HEK293T (cell line): ENCODE measurements at regions not wholly inside any gene's neighbourhood (a gene's known extent, or its start where the extent isn't known, plus 50 kb on each side); places are given as distances from the start of the nearest gene placed in this dataset.

Source experiments
- FOXA1 ChIP-seq: fragments of 450-650 bp; IDR thresholded peaks from 2 replicates; pipeline ENCODE4 v1.6.1; 2016; ENCODE audit warnings: mild to moderate bottlenecking
- FOXK2 ChIP-seq: fragments of 450-650 bp; IDR thresholded peaks from 2 replicates; pipeline ENCODE4 v1.6.1; 2016; ENCODE audit warnings: mild to moderate bottlenecking
- SP1 ChIP-seq: fragments of 450-650 bp; IDR thresholded peaks from 2 replicates; pipeline ENCODE4 v1.6.1; 2017
- SUZ12 ChIP-seq: fragments of 450-650 bp; IDR thresholded peaks from 2 replicates; pipeline ENCODE4 v1.6.1; 2016; ENCODE audit warnings: mild to moderate bottlenecking
- TARDBP ChIP-seq: fragments of 450-650 bp; IDR thresholded peaks from 2 replicates; pipeline ENCODE4 v1.6.1; 2016
- ZNF384 ChIP-seq: fragments of 450-650 bp; IDR thresholded peaks from 2 replicates; pipeline ENCODE4 v1.6.1; 2016

DNA sequence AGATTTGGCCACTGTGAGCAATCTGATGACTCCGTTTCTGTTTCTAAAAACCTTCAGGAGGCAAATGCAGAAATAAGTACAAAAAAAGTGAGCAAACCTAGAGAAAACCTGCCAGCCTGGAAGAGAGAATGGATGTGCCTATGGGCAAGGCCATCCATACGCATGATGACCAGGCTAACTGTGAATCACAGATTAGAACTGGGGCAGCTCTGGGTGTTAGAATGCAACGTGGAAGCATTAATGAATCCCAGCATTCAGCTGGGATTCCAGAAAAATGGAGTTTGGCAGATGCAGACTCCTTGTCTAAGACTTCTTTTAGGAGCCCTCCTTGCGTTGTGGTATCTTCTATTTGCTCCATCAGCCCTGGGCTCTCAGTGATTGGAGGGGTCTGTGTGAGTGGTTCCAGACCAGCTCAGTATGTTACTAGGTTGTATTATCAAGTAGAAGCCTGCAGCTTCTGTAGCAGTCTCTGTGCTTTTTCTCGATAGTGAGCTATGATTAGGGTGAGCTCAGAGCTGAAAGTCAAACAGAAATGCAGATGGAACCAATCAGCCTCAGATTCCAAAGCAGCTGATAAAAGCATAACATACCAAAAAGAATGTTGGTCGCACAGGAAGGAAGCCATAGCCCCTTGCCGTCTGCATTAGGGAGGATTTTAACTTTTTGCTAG, 154.0 kb downstream of the PSMG1 start:
- TF ChIP-seq TARDBP (no peak), ZNF384 (no peak), FOXK2 (no peak), SUZ12 (no peak), SP1 (no peak), FOXA1 (no peak)
